OCI-LY3 (cell line): ENCODE measurements at regions not wholly inside any gene's neighbourhood (a gene's known extent, or its start where the extent isn't known, plus 50 kb on each side); places are given as distances from the start of the nearest gene placed in this dataset.

ENCODE experiments used
- CTCF ChIP-seq: fragments of 200-600, 300-600 bp; sonication (generic); IDR thresholded peaks from 2 replicates; pipeline ENCODE4 v1.5.1; 2014; ENCODE audit warnings: antibody characterized with exemption, low read length, low read depth
- EZH2phosphoT487 ChIP-seq: fragments of 200-600 bp; shearing (Covaris generic); IDR thresholded peaks from 2 replicates; pipeline ENCODE4 v1.6.1; 2018; ENCODE audit warnings: antibody characterized with exemption, mixed run types, low read depth

GRCh38 chr7:52077571-52077970, 761.0 kb upstream of the COBL start:
- TF ChIP-seq CTCF (no peak), EZH2phosphoT487 (no peak)
